GM18505 (cell line): ENCODE measurements at regions not wholly inside any gene's neighbourhood (a gene's known extent, or its start where the extent isn't known, plus 50 kb on each side); places are given as distances from the start of the nearest gene placed in this dataset.
"Not testable (repeated sequence)": the region's sequence is repeated elsewhere in the genome, so short reads cannot be mapped to it uniquely, and the experiment has no call there.

Experiments
- ATAC-seq: cut with Tn5 transposase; IDR thresholded peaks from one replicate; pipeline ENCODE4 v1.9.1; 2021; ENCODE audit not compliant: unreplicated experiment
- POLR2A ChIP-seq: IDR thresholded peaks from 4 replicates; pipeline ENCODE4 v1.6.1; 2011; ENCODE audit warnings: borderline replicate concordance; ENCODE audit not compliant: insufficient read depth, insufficient read length; ENCODE audit errors: extremely low read depth

GRCh38 chr5:82519558-82519957 lies 241.4 kb upstream of the RPS23 start:
- TF ChIP-seq POLR2A = no peak
- no peak for ATAC-seq

GRCh38 chr5:82517544-82518075 lies 239.5 kb upstream of the RPS23 start:
- no peak for ATAC-seq
- no peak for TF ChIP-seq POLR2A

GRCh38 chr5:82513738-82514137 lies 235.6 kb upstream of the RPS23 start:
- ATAC-seq = no peak
- TF ChIP-seq POLR2A = no peak

- TF ChIP-seq POLR2A = no peak
- peak; percentile 63 for ATAC-seq
These were observed 233.9 kb upstream of the RPS23 start for GRCh38 chr5:82512025-82512424.

DNA sequence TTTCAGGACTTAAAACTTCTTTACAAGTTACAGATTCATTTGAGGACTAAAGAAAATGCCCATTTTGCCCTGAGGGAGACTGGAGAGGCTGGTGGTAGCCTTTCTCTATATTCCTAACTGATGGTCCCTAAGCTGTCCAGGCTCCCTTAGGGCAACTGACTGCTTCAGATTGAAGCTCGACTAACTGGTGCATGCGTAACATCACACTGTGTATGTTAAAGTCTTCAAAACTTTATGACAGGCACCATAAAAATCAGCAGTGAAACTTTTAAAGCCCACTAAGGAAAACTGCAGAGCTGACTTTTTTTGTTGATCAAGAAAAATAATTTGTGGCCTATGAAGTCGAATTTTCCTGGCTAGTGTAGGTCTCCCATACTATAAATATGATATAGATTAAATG lies 233.0 kb upstream of the RPS23 start:
- TF ChIP-seq POLR2A = no peak

DNA sequence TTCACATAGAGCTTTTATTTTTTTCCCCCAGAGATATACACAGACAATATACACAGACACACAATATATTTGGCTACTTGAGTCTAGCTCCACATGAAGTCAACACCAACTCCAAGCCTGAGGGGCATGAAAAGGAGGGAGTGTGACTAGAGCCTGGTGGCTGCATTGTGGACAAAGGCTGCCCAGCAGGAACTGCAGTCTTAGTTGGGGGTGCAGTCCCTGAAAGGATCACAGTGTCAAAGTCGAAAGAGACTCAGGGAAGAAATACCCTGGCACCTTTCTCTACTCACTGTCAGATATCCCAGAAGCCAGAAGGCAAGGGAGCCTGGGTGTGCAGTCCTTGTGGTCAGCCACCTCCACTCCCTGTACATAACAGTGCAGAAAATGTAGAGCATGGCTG lies 231.6 kb upstream of the RPS23 start:
- ATAC-seq = no peak

More for the DNA sequence above, 233.0 kb upstream of the RPS23 start:
- no peak for ATAC-seq

DNA sequence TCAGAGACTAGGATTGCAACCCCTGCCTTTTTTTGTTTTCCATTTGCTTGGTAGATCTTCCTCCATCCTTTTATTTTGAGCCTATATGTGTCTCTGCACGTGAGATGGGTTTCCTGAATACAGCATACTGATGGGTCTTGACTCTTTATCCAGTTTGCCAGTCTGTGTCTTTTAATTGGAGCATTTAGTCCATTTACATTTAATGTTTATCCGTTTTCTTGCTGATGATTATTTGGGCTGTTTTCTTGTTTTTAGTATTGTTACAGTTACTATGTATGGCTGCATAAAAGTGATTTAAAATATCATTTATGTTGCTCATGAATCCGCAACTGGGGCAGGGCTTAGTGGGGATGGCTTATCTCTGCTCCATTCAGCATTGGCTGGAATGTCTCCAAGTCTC lies 228.2 kb upstream of the RPS23 start:
- ATAC-seq = not testable (repeated sequence)

More for the DNA sequence above, 231.6 kb upstream of the RPS23 start:
- no peak for TF ChIP-seq POLR2A

- no peak for TF ChIP-seq POLR2A
These were observed 221.6 kb upstream of the RPS23 start for GRCh38 chr5:82499725-82500244.

GRCh38 chr5:82497242-82497641 lies 219.1 kb upstream of the RPS23 start:
- TF ChIP-seq POLR2A = no peak
- ATAC-seq = no peak

More at GRCh38 chr5:82499725-82500244, 221.6 kb upstream of the RPS23 start:
- no peak for ATAC-seq

DNA sequence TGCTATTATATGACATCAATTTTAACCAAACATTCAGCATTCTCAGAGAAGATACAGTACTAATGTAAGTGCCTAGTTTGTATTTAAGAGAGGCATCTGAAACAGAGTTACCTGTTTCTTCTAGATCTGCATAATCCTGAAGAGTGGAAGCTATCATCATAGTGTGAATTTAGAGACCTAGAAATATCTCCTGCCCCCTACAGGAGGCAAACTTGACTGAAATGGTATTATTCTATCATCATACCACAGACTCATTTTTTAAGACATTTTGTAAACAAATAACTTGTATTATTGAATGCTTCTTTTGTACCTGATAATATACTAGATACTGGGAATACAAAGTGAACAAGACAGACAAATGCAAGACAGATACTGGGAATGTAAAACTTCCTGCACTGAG lies 216.8 kb upstream of the RPS23 start:
- TF ChIP-seq POLR2A = no peak
- ATAC-seq = no peak

GRCh38 chr5:82493221-82493620 lies 215.1 kb upstream of the RPS23 start:
- TF ChIP-seq POLR2A = no peak
- ATAC-seq = no peak

GRCh38 chr5:82491397-82491796 lies 213.2 kb upstream of the RPS23 start:
- ATAC-seq = no peak
- no peak for TF ChIP-seq POLR2A

DNA sequence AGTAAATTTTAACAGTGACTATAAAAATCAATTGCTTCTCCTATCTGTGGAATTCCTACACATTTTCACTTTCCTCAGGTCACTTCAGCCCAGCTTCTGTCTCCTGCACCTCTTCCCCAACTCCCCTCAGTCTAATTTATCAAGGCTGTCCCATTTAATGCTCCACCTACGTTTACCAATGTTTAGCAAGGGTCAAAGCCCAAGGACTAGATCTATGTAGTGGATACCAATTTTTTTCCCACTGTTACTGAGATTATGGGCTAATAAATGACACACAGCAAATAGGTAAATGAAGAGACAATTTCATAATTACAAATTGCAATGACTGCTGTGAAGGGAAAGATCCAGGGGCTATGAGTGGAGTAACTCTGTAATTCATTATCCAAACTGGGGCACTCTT lies 211.5 kb upstream of the RPS23 start:
- ATAC-seq = no peak
- no peak for TF ChIP-seq POLR2A

DNA sequence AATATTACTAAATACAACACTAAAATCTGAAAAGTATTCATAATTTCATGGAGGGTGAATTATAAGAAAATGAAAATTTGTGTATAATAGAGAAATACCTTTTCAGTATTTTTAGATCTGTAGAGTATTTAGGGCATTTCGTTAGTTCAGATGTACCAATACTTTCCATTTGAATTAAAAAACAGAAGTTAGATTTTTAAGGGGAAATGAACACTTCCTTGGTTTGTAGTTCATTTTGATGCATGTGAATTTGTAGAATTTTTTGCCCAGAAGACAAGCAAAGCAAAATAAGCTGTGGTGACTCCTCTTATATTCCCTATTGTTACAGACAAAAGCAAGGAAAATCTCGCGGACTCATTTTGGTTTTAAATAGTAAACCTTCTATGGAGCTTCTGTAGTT lies 209.0 kb upstream of the RPS23 start:
- no peak for TF ChIP-seq POLR2A
- ATAC-seq = no peak

GRCh38 chr5:82480331-82480730 lies 202.2 kb upstream of the RPS23 start:
- no peak for TF ChIP-seq POLR2A
- ATAC-seq = no peak
